HG03439 (cell line): ENCODE measurements at regions not wholly inside any gene's neighbourhood (a gene's known extent, or its start where the extent isn't known, plus 50 kb on each side); places are given as distances from the start of the nearest gene placed in this dataset.

ENCODE experiments used
- ATAC-seq: cut with Tn5 transposase; IDR thresholded peaks from one replicate; pipeline ENCODE4 v1.9.1; 2021; ENCODE audit warnings: mild to moderate bottlenecking, moderate library complexity; ENCODE audit not compliant: unreplicated experiment

DNA sequence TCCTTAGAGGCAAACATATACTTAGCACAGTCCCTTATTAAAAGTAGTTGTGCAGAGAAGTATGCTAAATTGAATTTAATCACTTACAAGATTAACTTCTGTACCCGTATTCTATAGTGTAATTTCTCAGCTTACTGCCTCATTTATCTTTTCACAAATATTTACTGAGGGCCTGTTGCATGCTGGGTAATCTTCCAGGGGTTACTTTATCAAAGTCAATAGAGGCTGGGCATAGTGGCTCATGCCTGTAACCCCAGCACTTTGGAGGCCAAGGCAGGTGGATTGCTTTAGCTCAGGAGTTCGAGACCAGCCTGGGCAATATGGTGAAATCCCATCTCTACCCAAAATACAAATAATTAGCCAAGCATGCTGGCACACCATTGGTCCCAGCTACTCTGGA lies 111.7 kb upstream of the RAB27B start:
- no peak for ATAC-seq

DNA sequence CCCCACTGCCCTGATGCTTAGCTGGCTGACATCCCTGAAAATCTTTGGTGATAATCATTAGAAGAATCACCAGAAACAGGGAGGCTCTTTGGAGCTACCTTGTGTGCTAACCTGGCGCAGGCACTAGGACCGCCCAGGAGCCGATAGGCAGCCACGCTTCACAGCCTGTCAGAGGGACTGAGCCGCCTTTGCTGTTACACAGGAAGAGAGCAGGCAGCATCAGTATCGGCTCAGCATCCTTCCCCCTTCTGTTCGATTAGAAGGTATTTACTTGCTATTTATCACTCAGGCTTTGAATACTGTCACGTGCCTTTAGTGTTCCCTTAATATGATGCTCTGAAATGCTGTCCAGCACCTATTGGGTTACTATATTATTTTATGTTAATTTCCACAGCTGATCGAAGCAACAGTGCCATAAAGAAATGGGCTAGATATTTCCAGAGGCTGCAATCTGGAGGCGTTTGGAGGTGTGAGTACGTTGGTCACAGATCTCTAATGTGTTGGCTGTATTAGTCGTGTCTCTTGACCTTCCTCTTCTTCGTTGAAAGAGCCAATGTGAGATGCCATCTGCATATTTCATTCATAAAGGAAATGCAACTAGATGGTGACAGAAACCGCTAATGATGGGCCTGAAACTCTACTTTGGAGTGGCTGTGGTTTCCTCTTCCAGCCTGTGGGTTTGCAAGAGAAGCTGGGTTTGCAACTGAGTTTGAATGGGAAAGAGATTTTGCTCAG lies 110.4 kb upstream of the RAB27B start:
- peak; percentile 77 for ATAC-seq

DNA sequence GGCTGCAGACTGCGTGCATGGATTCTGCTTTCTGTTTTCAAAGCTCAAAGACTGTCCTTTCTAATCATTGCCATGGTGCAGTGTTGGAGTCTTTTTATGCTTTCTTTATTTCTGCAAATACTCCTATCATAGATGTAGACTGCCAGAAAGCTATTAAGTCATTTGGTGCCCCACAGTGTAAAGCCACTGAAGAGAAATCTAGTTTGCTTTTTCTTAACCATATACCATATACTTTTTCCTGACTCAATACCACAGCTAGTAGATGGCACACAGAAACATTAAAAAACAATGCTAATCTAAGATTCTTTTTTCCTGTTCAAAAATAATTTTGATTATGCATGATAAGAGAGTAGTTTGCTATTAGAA lies 109.9 kb upstream of the RAB27B start:
- ATAC-seq, result no peak

DNA sequence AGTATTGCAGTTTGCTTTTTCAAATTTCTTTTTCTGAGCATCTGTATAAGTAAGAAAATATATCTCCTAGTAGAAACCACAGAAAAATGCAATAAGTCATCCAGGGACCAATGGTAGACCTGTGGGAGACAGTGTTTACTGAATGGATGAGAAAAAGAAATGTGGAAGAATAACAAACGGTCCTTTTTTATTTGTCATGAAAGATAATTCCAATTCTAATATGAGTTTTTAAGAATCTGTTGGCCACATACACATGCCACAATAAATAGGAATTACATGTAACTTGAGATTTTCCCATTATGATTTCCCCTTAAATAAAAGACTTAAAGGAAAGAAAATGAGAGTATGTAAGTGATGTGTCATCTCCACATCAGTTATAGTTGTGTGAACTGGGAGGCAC lies 107.7 kb upstream of the RAB27B start:
- ATAC-seq, result no peak

DNA sequence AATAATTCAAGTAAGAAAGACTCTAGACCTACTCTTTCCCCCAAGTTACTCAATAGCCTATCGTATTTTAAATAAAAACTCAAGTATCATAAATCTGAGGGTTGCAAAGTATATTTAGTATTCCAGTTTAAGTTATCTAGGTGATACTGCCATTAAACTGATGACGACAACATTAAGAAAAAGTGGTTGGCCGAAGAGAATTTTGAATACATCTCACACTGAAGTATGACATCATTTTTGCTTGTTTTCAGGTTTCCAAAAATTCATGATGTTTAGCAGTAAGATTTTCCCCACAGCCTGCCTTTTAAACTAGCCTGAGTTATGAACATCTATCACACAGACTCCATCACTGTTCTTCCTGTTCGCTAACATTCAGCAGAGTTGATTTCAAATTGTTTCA lies 102.1 kb upstream of the RAB27B start:
- ATAC-seq, result no peak

DNA sequence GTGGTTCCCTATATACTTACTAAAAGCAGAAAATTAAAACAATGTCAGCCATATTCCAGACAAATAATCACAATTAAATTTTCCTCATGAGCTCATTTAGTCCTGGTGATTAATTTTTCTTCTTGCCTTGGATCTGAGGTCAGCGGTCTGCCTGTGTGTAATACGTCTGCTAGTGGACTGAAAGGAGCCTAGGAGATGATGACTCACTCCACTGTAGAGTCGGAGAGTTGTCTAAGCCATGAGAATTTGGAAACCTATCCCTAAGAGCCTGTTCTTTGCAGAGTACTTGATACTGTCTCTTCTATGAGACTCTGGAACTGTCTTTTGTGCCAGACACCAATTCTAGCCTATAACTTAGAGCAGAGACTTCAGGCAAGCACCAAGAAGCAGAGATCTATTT lies 94.2 kb upstream of the RAB27B start:
- no peak for ATAC-seq

DNA sequence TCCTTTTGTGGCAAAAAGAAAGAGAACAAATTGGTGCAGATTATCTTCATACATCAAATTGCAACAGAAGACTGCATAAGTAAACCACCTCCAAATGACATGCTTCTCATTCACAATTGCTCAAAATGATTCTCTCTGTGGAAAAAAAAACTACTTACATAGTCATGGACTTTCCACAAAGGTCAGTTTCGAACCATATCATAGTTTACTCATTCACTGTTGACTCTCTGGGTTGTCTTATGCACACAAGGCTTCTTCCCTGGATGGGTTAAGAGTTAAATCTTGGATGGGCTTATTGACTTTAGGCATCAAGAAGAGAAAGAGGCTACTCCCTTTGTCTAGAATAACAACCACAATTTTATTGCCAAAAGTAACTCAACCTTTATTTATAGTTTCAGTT lies 91.3 kb upstream of the RAB27B start:
- no peak for ATAC-seq

DNA sequence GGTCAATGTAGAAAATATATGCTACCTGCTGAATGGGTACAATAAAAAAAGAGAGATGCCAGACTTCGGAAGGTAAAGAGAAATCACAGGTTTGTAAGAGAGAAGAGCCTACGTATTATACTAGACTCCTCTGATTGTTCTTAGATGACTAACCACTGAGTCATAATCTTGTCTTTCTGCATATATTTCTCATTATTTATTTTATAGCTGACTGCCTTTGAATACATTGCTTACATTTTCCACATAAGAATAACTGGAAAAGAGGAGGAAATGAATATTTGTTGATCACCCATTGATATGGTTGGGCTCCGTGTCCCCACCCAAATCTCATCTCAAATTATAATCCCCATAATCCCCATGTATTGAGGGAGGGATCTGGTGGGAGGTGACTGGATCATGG lies 90.3 kb upstream of the RAB27B start:
- no peak for ATAC-seq

DNA sequence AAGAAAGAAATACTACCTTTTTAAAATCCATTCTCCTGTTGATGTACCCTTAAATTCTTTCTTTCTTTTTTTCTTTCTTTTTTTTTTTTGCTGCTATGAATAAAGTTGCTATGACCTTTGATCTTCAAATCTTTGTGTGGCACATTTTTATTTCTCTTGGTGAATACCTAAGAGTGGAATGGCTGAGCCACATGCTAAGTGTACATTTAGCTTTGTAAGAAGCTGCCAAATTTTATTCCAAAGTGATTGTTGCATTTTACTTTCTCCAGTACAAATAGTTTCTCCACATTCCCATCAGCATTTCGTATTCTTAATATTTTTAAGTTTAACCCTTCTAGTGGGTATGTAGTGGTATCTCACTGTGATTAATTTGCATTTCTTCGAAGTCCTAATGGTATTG lies 88.8 kb upstream of the RAB27B start:
- ATAC-seq, result no peak

DNA sequence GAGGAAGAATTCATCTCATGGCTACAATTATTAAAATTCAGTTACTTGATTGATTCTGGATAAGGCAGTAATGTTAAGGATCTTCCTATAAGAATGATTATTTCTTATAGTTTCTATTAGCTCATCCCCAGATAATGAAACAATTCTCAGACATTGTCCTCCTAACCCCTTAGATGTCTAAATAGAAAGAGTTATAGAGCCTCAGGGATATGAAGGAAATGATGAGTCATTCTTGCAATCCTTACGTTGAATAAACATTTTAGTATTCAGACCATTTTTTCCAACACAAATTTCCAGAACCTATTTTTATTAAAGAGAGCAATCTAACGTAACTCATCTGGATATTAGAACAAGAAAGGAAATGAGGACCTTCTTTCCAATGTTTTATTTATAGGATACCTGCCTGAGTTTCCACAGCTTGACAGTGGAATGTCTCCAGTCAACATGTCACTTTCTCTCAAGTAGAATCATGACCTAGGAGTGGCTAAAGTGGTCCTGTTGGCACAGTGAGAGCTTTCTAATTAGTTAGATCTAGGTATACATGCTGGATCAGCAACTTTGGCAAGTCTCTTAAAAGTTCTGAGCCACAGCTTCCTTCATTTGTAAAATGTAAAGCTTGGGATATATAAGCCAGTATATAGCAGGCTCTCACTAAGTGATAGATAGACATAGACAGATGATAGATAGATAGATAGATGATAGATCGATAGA lies 88.0 kb upstream of the RAB27B start:
- no peak for ATAC-seq

DNA sequence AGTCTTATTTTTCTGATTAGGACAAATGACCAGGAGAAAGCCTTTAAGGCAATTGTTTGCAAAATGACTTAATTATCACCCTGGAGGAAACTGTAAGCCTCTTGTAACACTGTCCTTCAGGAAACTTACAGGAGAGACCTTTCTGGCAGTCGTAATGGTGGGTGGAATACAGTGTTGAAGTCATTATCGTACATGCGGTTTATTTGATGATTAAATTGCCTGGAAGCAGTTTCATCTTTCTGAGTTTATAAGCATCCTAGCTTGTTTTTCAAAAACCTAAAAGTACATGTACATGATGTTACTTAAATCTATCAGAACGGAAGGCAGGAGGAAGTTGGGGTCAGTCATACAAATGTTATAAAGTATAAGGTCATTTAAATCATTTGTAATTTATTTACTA lies 86.2 kb upstream of the RAB27B start:
- no peak for ATAC-seq

DNA sequence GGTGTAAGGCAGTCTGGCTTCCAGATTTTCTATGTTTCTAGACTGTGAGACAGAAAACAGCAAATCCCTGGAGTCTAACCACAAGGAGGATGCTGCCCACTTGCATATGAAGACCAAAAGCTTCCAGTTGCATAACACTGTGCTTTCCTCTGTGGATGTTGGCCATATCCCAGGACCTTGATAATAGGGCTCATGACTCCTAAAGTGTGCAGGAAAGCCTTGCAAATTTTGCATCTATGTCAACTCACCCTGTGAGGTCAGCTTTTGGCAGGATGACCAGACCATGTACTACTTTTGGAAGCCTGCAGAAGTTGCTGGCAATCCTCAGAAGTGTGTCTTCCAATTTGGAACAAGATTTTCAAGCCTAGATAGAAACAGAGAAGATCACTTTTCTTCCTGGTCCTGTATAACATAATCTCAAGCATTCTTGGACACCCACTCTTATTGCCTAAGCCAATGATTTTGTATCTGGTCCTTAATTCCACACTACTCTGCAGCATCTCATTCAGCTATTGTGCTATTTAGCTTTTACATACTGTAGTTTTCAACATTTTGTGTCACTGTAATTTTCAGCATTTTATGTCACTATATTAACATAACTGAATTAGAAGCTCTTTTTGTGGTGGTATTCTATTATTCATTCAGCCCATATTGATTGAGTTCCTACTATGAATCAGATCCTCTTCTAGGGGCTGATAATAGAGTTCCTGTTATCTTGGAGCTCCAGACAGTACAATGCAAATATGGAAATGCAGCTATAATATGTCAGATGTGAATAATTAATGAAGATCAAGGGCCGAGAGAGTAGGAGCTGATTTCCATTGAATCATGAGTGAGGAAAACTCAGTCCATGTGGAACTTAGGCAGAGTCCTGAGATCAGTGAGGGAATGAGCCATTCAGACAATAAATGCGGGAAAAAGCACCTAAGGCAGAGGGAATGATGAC lies 85.3 kb upstream of the RAB27B start:
- no peak for ATAC-seq

DNA sequence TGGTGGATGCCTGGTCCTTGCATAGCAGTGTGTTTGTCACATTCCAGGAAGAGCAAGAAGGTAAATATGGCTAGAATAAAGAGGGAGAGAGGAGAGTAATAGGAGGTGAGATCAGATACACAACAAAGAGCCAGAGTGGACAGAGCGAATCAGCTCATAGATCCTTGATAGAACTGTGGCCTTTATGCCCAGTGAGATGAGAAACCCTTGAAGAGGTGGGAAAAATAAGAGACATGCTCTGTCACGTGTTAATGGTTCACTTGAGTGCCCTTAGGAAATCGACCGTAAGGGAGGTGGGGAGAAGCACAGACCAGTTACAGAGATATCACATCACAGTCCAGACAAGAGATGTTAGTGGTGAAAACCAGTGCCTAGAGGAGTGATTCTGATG lies 84.7 kb upstream of the RAB27B start:
- ATAC-seq, result no peak

DNA sequence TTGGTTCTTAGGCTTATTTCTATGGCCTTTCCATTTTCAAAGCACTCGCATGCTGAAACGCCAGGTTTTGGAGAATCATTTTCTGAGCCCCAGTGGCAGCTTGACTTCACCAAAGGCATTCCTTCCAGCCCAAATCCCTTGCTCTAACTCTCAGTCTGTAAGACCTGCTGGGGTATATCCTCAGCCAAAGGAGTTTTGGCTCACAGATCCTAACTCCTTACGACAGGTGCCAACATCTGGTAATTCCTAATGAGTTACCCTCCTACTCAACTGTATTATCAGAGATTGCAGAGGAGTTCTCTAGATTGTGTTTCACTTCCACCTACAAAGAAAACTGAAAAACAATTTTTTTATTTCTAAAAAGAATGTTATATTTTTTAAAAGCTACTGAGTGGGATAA lies 79.0 kb upstream of the RAB27B start:
- ATAC-seq, result no peak

DNA sequence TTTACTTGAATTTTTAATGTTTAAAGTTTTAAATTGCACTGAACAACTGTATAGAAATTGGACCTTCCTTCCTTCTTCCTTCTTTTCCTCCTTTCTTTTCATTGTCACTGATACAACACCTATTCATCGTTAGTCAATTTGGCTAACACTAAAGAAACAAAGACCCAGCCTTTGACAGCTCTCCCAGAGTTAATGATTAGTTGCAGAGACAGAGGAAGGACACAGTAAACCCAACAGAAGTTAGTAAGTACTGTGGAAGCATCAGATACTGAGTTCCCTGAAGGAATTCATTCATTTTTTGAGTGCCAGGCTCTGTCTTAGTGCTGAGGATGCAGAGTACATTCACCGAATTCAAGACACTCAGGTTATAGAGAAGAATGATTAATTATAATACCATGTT lies 77.9 kb upstream of the RAB27B start:
- no peak for ATAC-seq

DNA sequence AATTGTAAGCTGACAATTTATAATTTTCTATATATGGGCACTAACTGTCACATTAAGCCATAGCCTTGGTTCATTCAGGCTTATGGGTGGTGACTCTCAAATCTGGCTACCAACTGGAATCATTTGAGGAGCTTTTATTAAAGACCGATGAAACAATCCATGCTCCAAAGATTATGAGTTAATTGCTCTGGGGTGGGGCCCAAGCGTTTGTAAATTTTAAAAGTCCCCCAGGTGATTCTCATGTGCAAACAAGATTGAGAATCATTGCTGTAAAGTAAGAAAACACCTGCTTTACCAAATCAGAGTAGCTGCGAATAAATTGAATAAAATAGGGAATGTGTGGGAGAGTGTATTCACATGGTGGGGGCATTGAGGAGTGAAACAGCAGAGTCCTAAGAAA lies 76.1 kb upstream of the RAB27B start:
- ATAC-seq, result no peak

DNA sequence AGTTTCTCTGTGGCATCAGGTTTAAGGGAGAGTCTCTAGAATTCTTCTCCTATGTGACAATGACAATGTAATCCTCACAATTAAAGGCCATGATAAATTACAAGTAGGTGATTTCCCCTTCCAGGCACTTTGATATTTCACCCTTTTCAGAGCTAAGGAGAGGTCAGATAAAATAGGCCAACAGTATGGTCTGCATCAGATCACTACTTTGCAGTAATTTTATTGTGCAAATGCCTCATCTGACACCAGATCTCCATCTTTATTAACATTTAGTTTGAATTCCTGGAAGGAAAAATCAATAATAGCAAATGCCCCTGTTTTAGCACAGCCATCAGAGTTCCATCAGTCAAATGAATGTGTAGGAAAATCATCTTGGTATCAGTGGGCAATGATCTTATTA lies 72.8 kb upstream of the RAB27B start:
- ATAC-seq, result no peak

DNA sequence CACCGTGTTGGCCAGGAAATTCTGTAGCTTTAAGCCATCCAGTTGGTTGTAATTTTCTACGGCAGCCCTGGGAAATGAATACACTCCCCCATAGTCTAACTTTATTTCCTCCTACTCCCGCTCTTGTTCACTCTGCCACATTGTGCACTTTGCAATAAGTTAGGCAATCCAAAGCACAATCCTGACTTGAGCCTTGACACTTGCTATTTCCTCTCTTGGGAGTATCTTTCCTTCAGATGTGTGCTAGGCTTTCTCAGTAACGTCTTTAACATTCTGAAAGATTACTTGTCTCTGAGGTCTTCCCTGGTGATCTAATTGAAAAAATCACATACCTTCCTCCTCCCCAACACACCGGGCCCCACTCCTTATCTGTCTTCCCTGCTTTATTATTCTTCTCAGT lies 65.9 kb upstream of the RAB27B start:
- no peak for ATAC-seq

DNA sequence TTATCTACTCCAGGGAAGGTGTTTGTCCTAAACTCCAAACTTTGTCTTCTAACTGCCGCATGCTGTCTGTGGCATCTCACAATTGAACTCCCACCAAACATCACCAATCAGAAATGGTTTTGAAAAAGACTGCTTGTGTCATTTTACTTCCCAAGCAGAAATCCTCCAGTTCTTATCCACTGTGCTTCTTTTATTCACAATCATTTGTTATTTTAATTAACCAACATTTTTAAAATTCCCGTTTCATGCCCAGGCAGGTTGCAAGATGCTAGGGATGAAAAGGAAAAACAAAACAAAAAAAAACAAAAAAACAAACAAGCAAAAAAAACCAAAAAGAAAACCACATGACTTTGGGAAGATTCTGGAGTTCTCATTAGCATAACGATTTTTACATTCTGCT lies 63.5 kb upstream of the RAB27B start:
- no peak for ATAC-seq

DNA sequence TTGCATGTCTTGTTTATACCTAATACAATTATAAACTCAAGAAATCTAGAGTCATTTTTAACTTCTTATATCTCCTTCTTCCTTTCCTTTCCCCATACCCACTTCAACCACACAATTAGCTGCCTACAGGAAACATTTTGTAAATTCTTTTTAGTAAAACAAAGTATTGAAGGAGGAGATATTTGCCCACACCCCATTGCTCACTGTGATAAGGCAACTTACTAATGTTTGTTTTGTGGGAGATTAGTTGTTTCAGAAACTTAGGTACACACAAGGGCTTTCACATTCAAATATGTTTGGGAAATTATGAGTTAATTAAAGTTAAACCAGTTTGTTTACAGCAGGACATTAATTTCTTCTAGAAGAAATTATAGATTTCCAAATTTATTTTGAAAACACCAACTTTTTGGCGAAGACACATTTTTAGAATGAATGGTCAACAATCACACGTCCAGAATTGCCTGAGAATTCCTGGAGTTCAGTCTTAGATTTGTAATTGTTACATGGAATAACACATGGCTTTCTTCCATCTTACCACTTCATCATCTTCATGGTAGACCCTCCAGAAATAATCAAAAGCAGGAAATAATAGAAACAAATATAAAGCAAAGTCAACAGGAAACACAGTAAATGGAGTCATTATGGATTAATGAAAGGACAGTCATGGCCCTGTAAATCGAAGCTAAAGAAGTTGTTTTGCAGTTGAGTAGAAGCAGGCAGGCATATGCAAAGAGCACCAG lies 62.5 kb upstream of the RAB27B start:
- ATAC-seq, result no peak

DNA sequence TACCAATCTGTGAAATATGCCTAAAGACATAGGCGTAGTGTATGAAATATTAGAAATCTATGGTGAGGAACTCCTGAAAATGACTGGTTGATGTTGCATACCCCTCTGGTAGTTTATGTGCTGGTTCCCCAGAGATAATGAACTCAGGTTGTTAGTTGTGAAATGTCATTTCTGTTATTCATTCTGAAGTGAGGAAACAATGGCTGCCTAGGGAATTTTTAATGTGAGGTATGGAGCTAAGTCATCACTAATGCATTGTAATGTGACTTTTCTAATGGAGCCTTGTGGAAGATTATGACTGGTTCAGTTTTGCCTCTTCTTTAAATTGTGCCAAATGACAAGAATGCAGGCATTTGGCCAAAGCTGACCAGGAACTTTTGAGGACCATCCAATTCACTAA lies 61.6 kb upstream of the RAB27B start:
- ATAC-seq, result no peak
